GM23248 (cell line): ENCODE measurements at regions not wholly inside any gene's neighbourhood (a gene's known extent, or its start where the extent isn't known, plus 50 kb on each side); places are given as distances from the start of the nearest gene placed in this dataset.
"Not testable (repeated sequence)": the region's sequence is repeated elsewhere in the genome, so short reads cannot be mapped to it uniquely, and the experiment has no call there.

ENCODE experiments used
- EZH2 ChIP-seq: fragments of 200-600 bp; sonication (generic); IDR thresholded peaks from 2 replicates; pipeline ENCODE4 v1.6.1; 2018; ENCODE audit warnings: antibody characterized with exemption, mild to moderate bottlenecking; ENCODE audit not compliant: insufficient read depth, poor library complexity, severe bottlenecking
- EZH2phosphoT487 ChIP-seq: fragments of 200-600 bp; sonication (generic); IDR thresholded peaks from 2 replicates; pipeline ENCODE4 v1.6.1; 2018; ENCODE audit warnings: antibody characterized with exemption, moderate library complexity, mild to moderate bottlenecking, low read depth; ENCODE audit not compliant: insufficient read depth

DNA sequence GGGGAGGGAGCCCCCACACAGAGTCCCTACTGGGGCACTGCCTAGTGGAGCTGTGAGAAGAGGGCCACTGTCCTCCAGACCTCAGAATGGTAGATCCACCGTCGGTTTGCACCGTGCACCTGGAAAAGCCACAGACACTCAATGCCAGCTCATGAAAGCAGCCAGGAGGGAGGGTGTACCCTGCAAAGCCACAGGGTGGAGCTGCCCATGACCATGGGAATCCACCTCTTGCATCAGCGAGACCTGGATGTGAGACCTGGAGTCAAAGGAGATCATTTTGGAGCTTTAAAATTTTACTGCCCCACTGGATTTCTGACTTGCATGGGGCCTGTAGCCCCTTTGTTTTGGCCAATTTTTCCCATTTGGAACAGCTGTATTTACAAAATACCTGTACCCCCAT is 188.1 kb upstream of the IRX4 start:
- TF ChIP-seq EZH2, EZH2phosphoT487: not testable (repeated sequence)
